ENCODE measurements at regions not wholly inside any gene's neighbourhood (a gene's known extent, or its start where the extent isn't known, plus 50 kb on each side); places are given as distances from the start of the nearest gene placed in this dataset.

DNA sequence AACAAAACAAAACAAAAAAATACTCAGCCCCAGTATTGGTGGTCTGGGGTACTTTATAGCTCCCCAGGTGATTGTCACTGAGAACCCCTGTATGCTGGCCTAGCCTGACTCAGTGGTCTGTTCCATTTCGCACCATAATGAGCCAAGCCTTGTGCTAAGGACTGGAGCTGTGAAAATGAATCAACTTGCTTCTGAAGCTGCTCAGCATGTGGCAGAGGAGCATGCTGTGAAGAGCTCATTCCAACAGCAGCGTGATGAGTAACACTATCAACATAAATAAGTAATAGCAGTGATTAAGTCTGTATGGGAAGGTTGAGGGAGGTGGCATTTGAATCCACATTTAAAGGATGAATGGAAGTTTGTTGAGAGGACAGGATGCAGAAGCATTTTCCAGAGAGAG, 67.2 kb upstream of the ATL2 start:
- BruUV-seq (replicated peaks) = no TSS peak
- H3K4me2 ChIP-seq (ENCODE audit: insufficient read depth, low read length) = no peak overlapping the region
- DNase-seq (ENCODE audit: low read depth, low spot score) = no peak
- H3K4me1 ChIP-seq (ENCODE audit: control insufficient read depth, extremely low read depth, insufficient read depth, low read length) = no peaks in the 10 kb centered on the region
- no peaks in the 10 kb centered on the region for H3K9me3 ChIP-seq (replicated peaks; ENCODE audit: control insufficient read depth, insufficient read depth, low read length)
- no peaks in the 10 kb centered on the region for H4K20me1 ChIP-seq (replicated peaks; ENCODE audit: control insufficient read depth, extremely low read depth, insufficient read depth, low read length)
- intact Hi-C loops (cut with micrococcal nuclease) (no loop called here), dilution Hi-C loops (cut with MboI; ENCODE audit: extremely low pct_ligation_motif_present, low sequenced_read_pairs) (no loop called here)
- H3K9me1 ChIP-seq (replicated peaks; ENCODE audit: control insufficient read depth, extremely low read depth, insufficient read depth, low read length) = no peaks in the 10 kb centered on the region
- no peak for FAIRE-seq
- H3K27me3 ChIP-seq (ENCODE audit: control insufficient read depth in 2 of 2, insufficient read depth in 2 of 2, low read length in 2 of 2) = peaks cover 18 to 20% of the 10 kb centered on the region in 2 experiments
- no peak overlapping the region for H2AFZ ChIP-seq (ENCODE audit: low read depth, low read length)
- TF ChIP-seq EZH2 (IDR thresholded peaks at IDR 0.05; ENCODE audit: borderline replicate concordance, low read depth, low read length, severe bottlenecking) (no peak), POLR2A (IDR thresholded peaks at IDR 0.05; ENCODE audit: low read depth, low read length) (no peak), JUN (IDR thresholded peaks at IDR 0.05; ENCODE audit: borderline replicate concordance, insufficient read depth, insufficient read length, low read depth) (no peak)
- TF ChIP-seq, protein P1, sequence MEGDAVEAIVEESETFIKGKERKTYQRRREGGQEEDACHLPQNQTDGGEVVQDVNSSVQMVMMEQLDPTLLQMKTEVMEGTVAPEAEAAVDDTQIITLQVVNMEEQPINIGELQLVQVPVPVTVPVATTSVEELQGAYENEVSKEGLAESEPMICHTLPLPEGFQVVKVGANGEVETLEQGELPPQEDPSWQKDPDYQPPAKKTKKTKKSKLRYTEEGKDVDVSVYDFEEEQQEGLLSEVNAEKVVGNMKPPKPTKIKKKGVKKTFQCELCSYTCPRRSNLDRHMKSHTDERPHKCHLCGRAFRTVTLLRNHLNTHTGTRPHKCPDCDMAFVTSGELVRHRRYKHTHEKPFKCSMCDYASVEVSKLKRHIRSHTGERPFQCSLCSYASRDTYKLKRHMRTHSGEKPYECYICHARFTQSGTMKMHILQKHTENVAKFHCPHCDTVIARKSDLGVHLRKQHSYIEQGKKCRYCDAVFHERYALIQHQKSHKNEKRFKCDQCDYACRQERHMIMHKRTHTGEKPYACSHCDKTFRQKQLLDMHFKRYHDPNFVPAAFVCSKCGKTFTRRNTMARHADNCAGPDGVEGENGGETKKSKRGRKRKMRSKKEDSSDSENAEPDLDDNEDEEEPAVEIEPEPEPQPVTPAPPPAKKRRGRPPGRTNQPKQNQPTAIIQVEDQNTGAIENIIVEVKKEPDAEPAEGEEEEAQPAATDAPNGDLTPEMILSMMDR (IDR thresholded peaks at IDR 0.05; ENCODE audit: extremely low read depth in 1 of 2, insufficient read depth in 1 of 2, low read depth in 1 of 2, low read length in 2 of 2) = no peak
- POLR2A ChIA-PET = no interaction called here
- H3K4me3 ChIP-seq (replicated peaks in 1 of 3; ENCODE audit: insufficient read depth in 1 of 3, low read depth in 1 of 3, low read length in 3 of 3) = no peak overlapping the region
- no peaks in the 10 kb centered on the region for H3K79me2 ChIP-seq (ENCODE audit: control insufficient read depth, insufficient read depth, low read length)
- H3K27ac ChIP-seq (ENCODE audit: insufficient read depth, low read depth, low read length) = no peak overlapping the region
- H3K36me3 ChIP-seq (ENCODE audit: control insufficient read depth in 2 of 2, extremely low read depth in 1 of 2, insufficient read depth in 2 of 2, low read length in 2 of 2) = no peaks in the 10 kb centered on the region
- CTCF ChIA-PET = no interaction called here
- no peak overlapping the region for H3K9ac ChIP-seq (replicated peaks; ENCODE audit: extremely low read depth, insufficient read depth, low read length)

DNA sequence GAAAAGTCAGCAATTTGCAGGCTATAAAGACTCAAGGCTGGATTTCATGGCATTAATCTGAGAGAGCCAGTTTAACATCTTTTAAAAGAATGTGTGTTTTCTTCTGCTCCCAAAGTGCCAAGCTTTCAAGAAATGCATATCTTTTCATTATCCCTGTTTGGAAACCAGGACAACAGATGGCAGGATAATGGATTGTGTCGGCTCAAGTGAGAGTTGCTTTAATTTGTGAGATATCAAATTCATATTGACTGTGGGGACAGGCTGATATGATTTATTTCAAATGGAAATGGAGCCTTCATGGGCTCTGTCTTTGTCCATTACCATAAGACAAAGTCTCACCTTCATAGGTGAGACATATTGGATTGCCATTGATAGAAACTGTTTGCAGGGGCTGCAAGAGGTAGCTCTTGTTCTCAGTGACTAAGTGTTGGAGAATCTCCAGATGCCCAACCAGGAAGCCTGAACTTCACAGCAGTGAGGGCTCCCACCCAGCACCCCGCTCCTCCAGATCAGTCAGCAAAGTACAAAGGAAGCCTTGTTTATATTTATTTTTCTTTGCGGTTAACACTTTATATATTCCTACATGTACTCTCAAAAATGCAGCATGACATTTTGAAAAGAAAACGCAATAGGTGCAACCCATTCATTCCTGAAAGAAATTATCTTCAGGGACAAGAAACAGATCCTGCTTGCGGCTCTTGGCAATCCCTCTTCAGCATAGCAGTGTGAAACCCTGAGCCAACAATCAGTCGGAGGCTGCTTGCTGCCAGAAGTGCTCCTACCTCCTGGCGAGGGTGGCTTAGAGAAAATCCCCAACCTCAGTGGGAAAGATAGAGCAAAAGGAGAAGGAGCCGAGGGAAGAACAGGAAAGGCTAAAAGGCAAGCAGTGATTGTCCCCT, 65.8 kb upstream of the ATL2 start:
- Histone ChIP-seq H3K4me2 (ENCODE audit: insufficient read depth, low read length) (no peak overlapping the region), H3K9me3 (replicated peaks; ENCODE audit: control insufficient read depth, insufficient read depth, low read length) (no peaks in the 10 kb centered on the region), H3K4me3 (replicated peaks in 1 of 3; ENCODE audit: insufficient read depth in 1 of 3, low read depth in 1 of 3, low read length in 3 of 3) (no peak overlapping the region), H3K36me3 (ENCODE audit: control insufficient read depth in 2 of 2, extremely low read depth in 1 of 2, insufficient read depth in 2 of 2, low read length in 2 of 2) (no peaks in the 10 kb centered on the region), H2AFZ (ENCODE audit: low read depth, low read length) (no peak overlapping the region), H3K27ac (ENCODE audit: insufficient read depth, low read depth, low read length) (no peak overlapping the region), H3K9me1 (replicated peaks; ENCODE audit: control insufficient read depth, extremely low read depth, insufficient read depth, low read length) (no peaks in the 10 kb centered on the region), H3K4me1 (ENCODE audit: control insufficient read depth, extremely low read depth, insufficient read depth, low read length) (no peaks in the 10 kb centered on the region), H4K20me1 (replicated peaks; ENCODE audit: control insufficient read depth, extremely low read depth, insufficient read depth, low read length) (no peaks in the 10 kb centered on the region), H3K79me2 (ENCODE audit: control insufficient read depth, insufficient read depth, low read length) (no peaks in the 10 kb centered on the region), H3K9ac (replicated peaks; ENCODE audit: extremely low read depth, insufficient read depth, low read length) (no peak overlapping the region), H3K27me3 (ENCODE audit: control insufficient read depth in 2 of 2, insufficient read depth in 2 of 2, low read length in 2 of 2) (peaks cover 18 to 20% of the 10 kb centered on the region in 2 experiments)
- FAIRE-seq (no peak), DNase-seq (ENCODE audit: low read depth, low spot score) (no peak)
- TF ChIP-seq, protein P2, sequence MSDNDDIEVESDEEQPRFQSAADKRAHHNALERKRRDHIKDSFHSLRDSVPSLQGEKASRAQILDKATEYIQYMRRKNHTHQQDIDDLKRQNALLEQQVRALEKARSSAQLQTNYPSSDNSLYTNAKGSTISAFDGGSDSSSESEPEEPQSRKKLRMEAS (IDR thresholded peaks at IDR 0.05; ENCODE audit: insufficient read depth, insufficient read length) = no peak
- no peak for TF ChIP-seq EZH2 (IDR thresholded peaks at IDR 0.05; ENCODE audit: borderline replicate concordance, low read depth, low read length, severe bottlenecking)
- TF ChIP-seq GATA2 (IDR thresholded peaks at IDR 0.05; ENCODE audit: insufficient read depth, insufficient read length, low read depth, low read length) = no peak
- TF ChIP-seq, protein P1 (IDR thresholded peaks at IDR 0.05; ENCODE audit: extremely low read depth in 1 of 2, insufficient read depth in 1 of 2, low read depth in 1 of 2, low read length in 2 of 2) = no peak
- TF ChIP-seq JUN (IDR thresholded peaks at IDR 0.05; ENCODE audit: borderline replicate concordance, insufficient read depth, insufficient read length, low read depth) = no peak
- BruUV-seq (replicated peaks) = no TSS peak
- ChIA-PET CTCF (no interaction called here), POLR2A (no interaction called here)
- intact Hi-C loops (cut with micrococcal nuclease) = no loop called here
- dilution Hi-C loops (cut with MboI; ENCODE audit: extremely low pct_ligation_motif_present, low sequenced_read_pairs) = no loop called here
